ENCODE measurements at regions not wholly inside any gene's neighbourhood (a gene's known extent, or its start where the extent isn't known, plus 50 kb on each side); places are given as distances from the start of the nearest gene placed in this dataset.
A peak's percentile ranks its signal among the peaks of the same experiment; 100 is the strongest.
"Not testable (repeated sequence)": the region's sequence is repeated elsewhere in the genome, so short reads cannot be mapped to it uniquely, and the experiment has no call there.

- peaks cover 1% of the 10 kb centered on the region for H3K9me3 Mint-ChIP-seq
- H3K36me3 Mint-ChIP-seq (ENCODE audit: low read depth): no peaks in the 10 kb centered on the region
- H3K27ac Mint-ChIP-seq: peak overlapping the region; percentile 78
- TF ChIP-seq CTCF (IDR thresholded peaks at IDR 0.05): no peak
- ChIA-PET POLR2A (interaction anchor here (0.5 to 3.1 kb wide), 22 partner anchors 9 to 626 kb away, joined by 3 to 20 read pairs (median 6); partner anchors contain the start of gene TNRC6C), CTCF (interaction anchor here (0.7 to 5.0 kb wide), 16 partner anchors 8 to 681 kb away, joined by 3 to 47 read pairs (median 6); no protein-coding TSS in a partner anchor)
- H3K4me3 Mint-ChIP-seq: peak overlapping the region; percentile 76
- H3K4me1 Mint-ChIP-seq: peaks cover 48% of the 10 kb centered on the region
- peak; percentile 13 for DNase-seq
- no peaks in the 10 kb centered on the region for H3K27me3 Mint-ChIP-seq
- peak; percentile 16 for ATAC-seq (ENCODE audit: low read depth)
- intact Hi-C loops (cut with micrococcal nuclease): loop anchor here (1.0 kb wide), 1 partner anchor 10 kb away; no protein-coding TSS in a partner anchor
These were observed 191.5 kb downstream of the SEC14L1 start for GRCh38 chr17:77332034-77332971.

- Mint-ChIP-seq H3K27ac (peak overlapping the region; percentile 78), H3K9me3 (peaks cover 1% of the 10 kb centered on the region), H3K4me1 (peaks cover 40% of the 10 kb centered on the region), H3K36me3 (ENCODE audit: low read depth) (no peaks in the 10 kb centered on the region), H3K27me3 (no peaks in the 10 kb centered on the region), H3K4me3 (peak overlapping the region; percentile 2)
- ChIA-PET CTCF (interaction anchor here (1.5 to 5.0 kb wide), 6 partner anchors 67 to 680 kb away, joined by 4 to 47 read pairs (median 28); no protein-coding TSS in a partner anchor), POLR2A (interaction anchor here (0.6 to 2.3 kb wide), 10 partner anchors 8 to 141 kb away, joined by 3 to 13 read pairs (median 6); no protein-coding TSS in a partner anchor)
- no peak for TF ChIP-seq CTCF (IDR thresholded peaks at IDR 0.05)
- intact Hi-C loops (cut with micrococcal nuclease): loop anchor here (1.0 kb wide), 1 partner anchor 9 kb away; no protein-coding TSS in a partner anchor
- ATAC-seq (ENCODE audit: low read depth): no peak
- no peak for DNase-seq
These were observed 192.4 kb downstream of the SEC14L1 start for GRCh38 chr17:77332981-77333685.

- ChIA-PET CTCF (no interaction called here), POLR2A (interaction anchor here (0.7 kb wide), 2 partner anchors 158 to 600 kb away, joined by 3 to 6 read pairs; no protein-coding TSS in a partner anchor)
- no peak for ATAC-seq (ENCODE audit: low read depth)
- no peak overlapping the region for H3K27ac Mint-ChIP-seq
- intact Hi-C loops (cut with micrococcal nuclease): no loop called here
- H3K27me3 Mint-ChIP-seq: no peaks in the 10 kb centered on the region
- H3K9me3 Mint-ChIP-seq: peaks cover 1% of the 10 kb centered on the region
- no peak for TF ChIP-seq CTCF (IDR thresholded peaks at IDR 0.05)
- no peak overlapping the region for H3K4me3 Mint-ChIP-seq
- DNase-seq: no peak
- H3K4me1 Mint-ChIP-seq: peaks cover 31% of the 10 kb centered on the region
- no peaks in the 10 kb centered on the region for H3K36me3 Mint-ChIP-seq (ENCODE audit: low read depth)
These were observed 196.4 kb downstream of the SEC14L1 start for GRCh38 chr17:77337150-77337549.

DNA sequence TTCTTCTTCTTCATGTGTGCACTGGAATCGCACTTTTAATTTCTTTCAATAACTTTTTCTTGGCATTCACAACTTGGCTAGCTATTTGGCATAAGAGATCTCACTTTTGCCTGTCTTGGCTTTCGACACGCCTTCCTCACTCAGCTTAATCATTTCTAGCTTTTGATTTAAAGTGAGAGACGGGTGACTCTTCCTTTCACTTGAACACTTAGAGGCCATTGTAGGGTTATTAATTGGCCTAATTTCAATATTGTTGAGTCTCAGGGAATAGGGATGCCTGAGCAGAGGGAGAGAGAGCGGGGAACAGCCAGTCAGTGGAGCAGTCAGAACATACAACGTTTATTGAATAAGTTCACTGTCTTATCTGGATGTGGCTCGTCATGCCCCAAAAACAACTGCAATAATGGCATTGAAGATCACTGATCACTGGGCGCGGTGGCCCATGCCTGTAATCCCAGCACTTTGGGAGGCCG lies 200.3 kb downstream of the SEC14L1 start:
- Mint-ChIP-seq H3K27ac (peak overlapping the region; percentile 33), H3K36me3 (ENCODE audit: low read depth) (no peaks in the 10 kb centered on the region), H3K9me3 (peaks cover 1% of the 10 kb centered on the region), H3K27me3 (no peaks in the 10 kb centered on the region), H3K4me1 (peaks cover 35% of the 10 kb centered on the region), H3K4me3 (no peak overlapping the region)
- ChIA-PET CTCF (interaction anchor here (1.2 to 1.3 kb wide), 2 partner anchors 16 to 89 kb away, joined by 3 to 5 read pairs; no protein-coding TSS in a partner anchor), POLR2A (interaction anchor here (0.5 to 1.1 kb wide), 5 partner anchors 10 to 617 kb away, joined by 3 to 5 read pairs (median 3); partner anchors contain the start of gene TNRC6C)
- no peak for ATAC-seq (ENCODE audit: low read depth)
- intact Hi-C loops (cut with micrococcal nuclease): no loop called here
- DNase-seq: no peak
- no peak for TF ChIP-seq CTCF (IDR thresholded peaks at IDR 0.05)

DNA sequence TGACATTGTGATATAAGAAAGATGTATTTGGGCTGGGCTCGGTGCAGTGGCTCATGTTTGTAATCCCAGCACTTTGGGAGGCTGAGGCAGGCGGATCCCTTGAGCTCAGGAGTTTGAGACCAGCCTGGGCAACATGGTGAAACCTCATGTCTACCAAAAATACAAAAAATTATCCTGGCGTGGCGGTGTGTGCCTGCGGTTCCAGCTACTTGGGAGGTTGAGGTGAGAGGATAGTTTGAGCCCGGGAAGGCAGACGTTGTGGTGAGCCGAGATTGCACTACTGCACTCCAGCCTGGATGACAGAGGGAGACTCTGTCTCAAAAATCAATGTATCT lies 201.9 kb downstream of the SEC14L1 start:
- Mint-ChIP-seq H3K4me3 (peak overlapping the region; percentile 59), H3K27ac (peak overlapping the region; percentile 43), H3K4me1 (peaks cover 35% of the 10 kb centered on the region)
- intact Hi-C loops (cut with micrococcal nuclease): loop anchor here (1.0 kb wide), 1 partner anchor 10 kb away; no protein-coding TSS in a partner anchor
- CTCF ChIA-PET; H3K27me3 Mint-ChIP-seq; ATAC-seq (ENCODE audit: low read depth); H3K9me3 Mint-ChIP-seq; H3K36me3 Mint-ChIP-seq (ENCODE audit: low read depth); DNase-seq; POLR2A ChIA-PET: not testable (repeated sequence)

Data from activated B cell treated with CpG ODN at 0.5 μM for 24 hours (primary cell).